GM23248 (cell line): ENCODE measurements at regions not wholly inside any gene's neighbourhood (a gene's known extent, or its start where the extent isn't known, plus 50 kb on each side); places are given as distances from the start of the nearest gene placed in this dataset.
"Not testable (repeated sequence)": the region's sequence is repeated elsewhere in the genome, so short reads cannot be mapped to it uniquely, and the experiment has no call there.

Experiments
- DNase-seq: peaks from one replicate; pipeline ENCODE4 v3.0.0-alpha.2; 2015
- H2AFZ ChIP-seq: fragments of 200-600 bp; sonication (generic); 2 replicates; pipeline ENCODE4 v1.6.1; 2016; ENCODE audit warnings: antibody characterized with exemption
- H3F3A ChIP-seq: fragments of 200-600 bp; sonication (generic); 2 replicates; pipeline ENCODE4 v1.6.1; 2016; ENCODE audit warnings: mild to moderate bottlenecking, antibody characterized with exemption, mixed run types; ENCODE audit not compliant: insufficient read depth
- H3K27ac ChIP-seq: fragments of 200-600 bp; sonication (generic); 2 replicates; pipeline ENCODE4 v1.5.1; 2016; ENCODE audit warnings: mild to moderate bottlenecking
- H3K27me3 ChIP-seq: fragments of 200-600 bp; sonication (generic); replicated peaks from 2 replicates; pipeline ENCODE4 v1.6.1; 2016; ENCODE audit warnings: mild to moderate bottlenecking; ENCODE audit not compliant: insufficient read depth
- H3K36me3 ChIP-seq: fragments of 200-600 bp; sonication (generic); 2 replicates; pipeline ENCODE4 v1.6.1; 2016; ENCODE audit warnings: low read depth, mild to moderate bottlenecking
- H3K4me1 ChIP-seq: fragments of 200-600 bp; sonication (generic); 2 replicates; pipeline ENCODE4 v1.6.1; 2016; ENCODE audit warnings: mild to moderate bottlenecking; ENCODE audit not compliant: insufficient read depth
- H3K4me2 ChIP-seq: fragments of 200-600 bp; sonication (generic); one replicate; pipeline ENCODE4 v1.6.1; 2016; ENCODE audit warnings: mild to moderate bottlenecking; ENCODE audit not compliant: unreplicated experiment
- H3K4me3 ChIP-seq: fragments of 200-600 bp; sonication (generic); 2 replicates; pipeline ENCODE4 v1.5.1; 2016; ENCODE audit warnings: mild to moderate bottlenecking
- H3K79me2 ChIP-seq: fragments of 200-600 bp; sonication (generic); 2 replicates; pipeline ENCODE4 v1.6.1; 2016; ENCODE audit warnings: mild to moderate bottlenecking; ENCODE audit not compliant: insufficient read depth
- H3K9ac ChIP-seq: fragments of 200-600 bp; sonication (generic); 2 replicates; pipeline ENCODE4 v1.6.1; 2016; ENCODE audit warnings: mild to moderate bottlenecking
- H3K9me2 ChIP-seq: fragments of 200-600 bp; sonication (generic); 2 replicates; pipeline ENCODE4 v1.6.1; 2016; ENCODE audit warnings: mixed run types, mild to moderate bottlenecking, moderate library complexity; ENCODE audit not compliant: insufficient read depth
- H3K9me3 ChIP-seq: fragments of 200-600 bp; sonication (generic); one replicate; pipeline ENCODE4 v1.6.1; 2017; ENCODE audit warnings: low read depth
- H4K20me1 ChIP-seq: fragments of 200-600 bp; sonication (generic); 2 replicates; pipeline ENCODE4 v1.6.0; 2016; ENCODE audit not compliant: insufficient read depth
- WGBS, 2 experiments: methylation state at CpG; one replicate each; pipeline ENCODE4 v1.1.6; 2015 to 2017; ENCODE audit warnings: low lambda C conversion rate in 2 of 2, low coverage in 1 of 2; ENCODE audit errors: missing lambda C conversion rate in 2 of 2; 5-methylcytosine and 5-hydroxymethylcytosine counted together
- in situ Hi-C: fragments of 300-500 bp; cut with MboI; formaldehyde crosslinking; loops from 2 replicates; pipeline ENCODE4 v1.15.0; 2020

DNA sequence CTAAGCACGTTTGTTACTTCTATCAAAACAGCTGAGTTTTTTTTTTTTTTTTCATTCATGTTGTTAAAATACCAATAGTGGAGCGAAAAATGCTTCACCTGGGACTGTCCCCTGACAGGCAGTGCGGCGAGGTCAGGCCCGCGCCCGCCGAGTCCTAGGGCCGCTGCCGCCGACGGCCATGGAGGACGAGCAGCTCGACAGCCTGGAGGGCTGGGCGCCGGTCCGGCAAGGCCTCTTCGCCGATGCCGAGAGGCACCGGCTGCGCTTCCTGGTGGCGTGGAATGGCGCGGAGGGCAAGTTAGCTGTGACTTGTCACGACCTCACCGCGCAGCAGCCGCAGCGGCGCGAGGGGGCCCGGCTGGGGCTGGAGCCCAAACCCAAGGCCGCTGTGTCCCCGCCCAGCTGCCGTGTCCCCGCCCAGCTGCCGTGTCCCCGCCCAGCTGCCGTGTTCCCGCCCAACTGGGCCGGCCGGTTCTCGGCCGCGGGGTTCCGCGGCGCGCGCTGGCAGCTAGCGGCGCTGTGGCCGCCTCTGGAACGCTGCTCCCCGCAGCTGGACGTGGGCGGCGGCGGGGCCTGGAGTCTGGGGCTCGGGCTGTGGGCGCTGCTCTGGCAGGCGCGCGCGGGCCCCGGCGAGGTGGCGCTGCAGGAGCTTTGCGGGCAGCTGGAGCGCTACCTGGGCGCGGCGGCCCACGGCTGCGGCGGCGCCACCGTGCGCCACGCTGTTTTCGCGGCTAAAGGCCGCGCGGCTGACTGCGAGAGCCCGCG is 56.7 kb upstream of the GOLGA8R start:
- H3K9me3 ChIP-seq, H3K9me2 ChIP-seq, DNase-seq, H4K20me1 ChIP-seq, H3K4me1 ChIP-seq, H3K79me2 ChIP-seq, in situ Hi-C loops, H3F3A ChIP-seq, H3K4me2 ChIP-seq, H3K36me3 ChIP-seq, H3K27me3 ChIP-seq: not testable (repeated sequence)
- Histone ChIP-seq H3K9ac (peak overlapping the region; percentile 76), H2AFZ (0 out of 2 replicates have a peak overlapping the region, but pooled peaks have one; percentile 65), H3K27ac (peak overlapping the region; percentile 60), H3K4me3 (peak overlapping the region; percentile 71)
- WGBS, 2 experiments = 0% methylated on average over 24 to 31 of the region's 89 CpGs

DNA sequence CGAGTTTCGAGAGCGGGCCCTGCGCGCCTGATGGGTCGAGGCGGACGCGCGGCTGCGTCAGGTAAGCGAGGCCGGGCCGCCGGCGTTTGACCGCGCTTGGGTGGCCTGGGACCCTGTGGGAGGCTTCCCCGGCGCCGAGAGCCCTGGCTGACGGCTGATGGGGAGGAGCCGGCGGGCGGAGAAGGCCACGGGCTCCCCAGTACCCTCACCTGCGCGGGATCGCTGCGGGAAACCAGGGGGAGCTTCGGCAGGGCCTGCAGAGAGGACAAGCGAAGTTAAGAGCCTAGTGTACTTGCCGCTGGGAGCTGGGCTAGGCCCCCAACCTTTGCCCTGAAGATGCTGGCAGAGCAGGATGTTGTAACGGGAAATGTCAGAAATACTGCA is 57.3 kb upstream of the GOLGA8R start:
- H3K36me3 ChIP-seq, H3K4me2 ChIP-seq, DNase-seq, H3K27me3 ChIP-seq, H4K20me1 ChIP-seq, H3K9me2 ChIP-seq, H3K79me2 ChIP-seq, H3K9me3 ChIP-seq, H3K4me1 ChIP-seq, in situ Hi-C loops, H3F3A ChIP-seq: not testable (repeated sequence)
- WGBS, 2 experiments = no CpG with 5 or more reads among the region's 34 CpGs
- Histone ChIP-seq H2AFZ (0 out of 2 replicates have a peak overlapping the region, but pooled peaks have one; percentile 65), H3K27ac (peak overlapping the region; percentile 60), H3K4me3 (peak overlapping the region; percentile 71), H3K9ac (peak overlapping the region; percentile 76)

DNA sequence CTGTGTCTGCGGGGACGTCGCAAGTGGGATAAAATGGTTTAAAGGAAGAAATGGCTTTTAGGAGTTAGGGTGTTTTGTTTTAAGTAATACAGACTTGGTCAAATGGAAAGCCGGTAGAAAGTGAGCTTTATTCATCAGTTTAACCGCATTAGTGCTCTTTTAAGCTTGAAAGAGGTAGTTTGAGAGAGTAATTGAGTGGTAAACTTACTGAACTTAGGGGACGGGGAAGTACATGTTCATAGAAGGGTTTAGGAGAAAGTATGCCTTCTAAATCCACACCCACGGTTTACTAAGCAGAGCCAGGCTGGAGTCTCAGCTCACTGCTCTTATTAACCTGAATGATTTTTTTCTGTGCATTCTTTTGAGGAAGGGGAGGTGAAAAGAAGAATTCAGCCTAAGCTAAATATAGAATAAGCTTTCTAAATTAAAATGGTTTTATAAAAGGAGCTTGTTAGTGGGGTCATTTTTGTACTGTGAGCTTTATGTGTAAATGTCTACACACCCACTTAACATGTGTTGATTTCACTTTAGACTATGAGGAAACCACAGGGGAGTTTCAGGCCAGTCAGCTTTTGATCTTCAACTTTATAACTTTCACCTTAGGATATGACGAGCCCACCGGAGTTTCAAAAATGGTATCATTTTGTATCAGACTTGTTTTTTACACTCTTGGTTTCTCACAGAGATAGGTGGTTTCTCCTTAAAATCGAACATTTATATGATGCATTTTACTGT is 57.9 kb upstream of the GOLGA8R start:
- H3K36me3 ChIP-seq, H3K9me2 ChIP-seq, H3K4me2 ChIP-seq, H4K20me1 ChIP-seq, H3K4me3 ChIP-seq, H3K4me1 ChIP-seq, in situ Hi-C loops, H3K9me3 ChIP-seq, H3K79me2 ChIP-seq, DNase-seq, H2AFZ ChIP-seq, H3K27me3 ChIP-seq, H3F3A ChIP-seq, H3K9ac ChIP-seq, H3K27ac ChIP-seq: not testable (repeated sequence)
- no CpG with 5 or more reads among the region's 10 CpGs for WGBS, 2 experiments

DNA sequence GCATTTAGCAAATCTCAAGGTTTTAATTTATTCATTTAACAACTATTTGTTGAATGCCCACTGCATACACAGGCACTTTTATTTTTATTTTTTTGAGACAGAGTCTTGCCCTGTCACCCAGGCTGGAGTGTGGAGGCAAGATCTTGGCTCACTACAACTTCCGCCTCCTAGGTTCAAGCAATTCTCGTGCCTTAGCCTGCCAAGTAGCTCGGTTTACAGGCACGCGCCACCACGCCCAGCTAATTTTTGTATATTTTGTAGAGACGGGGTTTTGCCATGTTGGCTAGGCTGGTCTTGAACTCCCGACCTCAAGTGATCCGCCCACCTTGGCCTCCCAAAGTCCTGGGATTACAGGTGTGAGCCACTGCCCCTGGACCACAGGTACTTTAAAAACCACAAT is 67.0 kb upstream of the GOLGA8Q start:
- H2AFZ ChIP-seq, H3K79me2 ChIP-seq, H3K4me2 ChIP-seq, in situ Hi-C loops, H3K9me2 ChIP-seq, H3K9me3 ChIP-seq, H4K20me1 ChIP-seq, H3K9ac ChIP-seq, DNase-seq, H3K4me1 ChIP-seq, H3K27ac ChIP-seq, H3F3A ChIP-seq, H3K4me3 ChIP-seq, H3K27me3 ChIP-seq: not testable (repeated sequence)
- H3K36me3 ChIP-seq = peaks cover 12% of the 10 kb centered on the region; the same call in 1 of the 2 replicates
- 96% methylated on average over 8 to 9 of the region's 9 CpGs for WGBS, 2 experiments

DNA sequence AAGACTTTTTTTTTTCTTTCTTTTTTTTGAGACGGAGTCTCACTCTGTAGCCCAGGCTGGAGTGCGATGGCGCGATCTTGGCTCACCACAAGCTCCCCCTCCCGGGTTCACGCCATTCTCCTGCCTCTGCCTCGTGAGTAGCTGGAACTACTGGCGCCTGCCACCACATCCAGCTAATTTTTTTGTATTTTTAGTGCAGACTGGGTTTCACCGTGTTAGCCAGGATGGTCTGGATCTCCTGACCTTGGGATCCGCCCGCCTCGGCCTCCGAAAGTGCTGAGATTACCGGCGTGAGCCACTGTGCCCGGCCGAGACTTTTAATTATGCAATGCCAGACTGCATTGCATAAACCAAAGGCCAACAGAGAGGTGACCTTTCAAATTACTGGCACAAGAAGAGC is 62.6 kb upstream of the GOLGA8Q start:
- 99% methylated on average over 17 of the region's 17 CpGs for WGBS, 2 experiments
- DNase-seq, H3K9me2 ChIP-seq, H3F3A ChIP-seq, H3K79me2 ChIP-seq, H3K9ac ChIP-seq, H3K9me3 ChIP-seq, H3K4me2 ChIP-seq, in situ Hi-C loops, H3K4me1 ChIP-seq, H4K20me1 ChIP-seq, H2AFZ ChIP-seq, H3K27ac ChIP-seq, H3K4me3 ChIP-seq, H3K27me3 ChIP-seq: not testable (repeated sequence)
- peaks cover 12% of the 10 kb centered on the region; the same call in 1 of the 2 replicates for H3K36me3 ChIP-seq

DNA sequence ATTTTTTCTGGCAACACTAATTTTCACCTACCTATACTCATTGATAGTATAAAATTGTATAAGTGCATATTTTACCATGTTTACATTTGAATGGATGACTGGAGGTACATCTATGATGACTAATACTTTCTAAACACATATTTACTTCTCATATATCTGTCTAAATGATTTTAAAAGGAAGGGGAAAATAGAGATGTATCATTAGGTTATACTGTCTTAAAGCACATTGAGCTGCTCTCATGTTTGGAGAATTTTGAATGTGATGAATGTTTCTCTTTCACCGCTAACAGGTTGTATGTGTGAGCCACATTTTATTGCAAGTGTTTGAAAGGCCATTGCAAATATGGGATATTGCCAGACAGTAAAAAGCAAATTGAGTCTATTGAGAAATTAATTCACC is 61.5 kb upstream of the GOLGA8Q start:
- H3K9me3 ChIP-seq, H3K4me3 ChIP-seq, H2AFZ ChIP-seq, H3K9ac ChIP-seq, in situ Hi-C loops, H4K20me1 ChIP-seq, H3K79me2 ChIP-seq, H3K9me2 ChIP-seq, H3K4me2 ChIP-seq, DNase-seq, H3K27me3 ChIP-seq, H3K27ac ChIP-seq, H3F3A ChIP-seq, H3K4me1 ChIP-seq, H3K36me3 ChIP-seq: not testable (repeated sequence)
- 97 to 100% methylated on average over 1 of the region's 1 CpG for WGBS, 2 experiments

DNA sequence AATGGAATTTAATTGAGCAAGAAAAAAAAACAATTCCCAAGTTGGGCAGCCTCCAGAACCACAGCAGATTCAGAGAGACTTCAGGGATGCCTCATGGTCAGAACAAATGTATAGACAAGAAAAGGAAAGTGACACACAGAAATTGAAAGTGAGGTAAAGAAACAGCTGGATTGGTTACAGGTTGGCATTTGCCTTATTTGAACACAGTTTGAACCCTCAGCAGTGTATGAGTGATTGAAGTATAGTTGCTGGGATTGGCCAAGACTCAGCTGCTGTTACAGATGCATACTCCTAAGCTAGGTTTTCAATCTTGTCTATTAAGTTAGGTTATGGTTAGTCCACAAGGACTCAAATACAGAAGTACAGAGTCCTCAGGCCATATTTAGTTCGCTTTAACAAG is 57.9 kb upstream of the GOLGA8Q start:
- H3K9me2 ChIP-seq, H3K36me3 ChIP-seq, H4K20me1 ChIP-seq, H3K4me1 ChIP-seq, H3F3A ChIP-seq, DNase-seq, H3K27ac ChIP-seq, H3K9me3 ChIP-seq, H3K4me3 ChIP-seq, H3K4me2 ChIP-seq, in situ Hi-C loops, H2AFZ ChIP-seq, H3K27me3 ChIP-seq, H3K79me2 ChIP-seq, H3K9ac ChIP-seq: not testable (repeated sequence)
- no CpG with 5 or more reads among the region's 1 CpG for WGBS, 2 experiments
